Endodermal cell (in vitro differentiated cells): ENCODE measurements at regions not wholly inside any gene's neighbourhood (a gene's known extent, or its start where the extent isn't known, plus 50 kb on each side); places are given as distances from the start of the nearest gene placed in this dataset.

Experiments
- DNase-seq: peaks from one replicate; pipeline ENCODE4 v3.0.0-alpha.2; 2017
- H3K27ac ChIP-seq: 2 replicates; pipeline ENCODE4 v1.5.1; 2013; ENCODE audit warnings: mild to moderate bottlenecking, low read depth, low read length, moderate library complexity
- H3K27me3 ChIP-seq: 2 replicates; pipeline ENCODE4 v1.6.1; 2013; ENCODE audit warnings: mild to moderate bottlenecking, low read length, moderate library complexity; ENCODE audit not compliant: insufficient read depth, control insufficient read depth, poor library complexity, severe bottlenecking
- H3K36me3 ChIP-seq: 2 replicates; pipeline ENCODE4 v1.7.0; 2013; ENCODE audit warnings: mild to moderate bottlenecking, low read length, moderate library complexity; ENCODE audit not compliant: control insufficient read depth, insufficient read depth
- H3K4me1 ChIP-seq: one replicate; pipeline ENCODE4 v1.7.0; 2013; ENCODE audit warnings: low read length; ENCODE audit not compliant: control insufficient read depth, insufficient read depth
- H3K4me3 ChIP-seq: 2 replicates; pipeline ENCODE4 v1.5.1; 2013; ENCODE audit warnings: mild to moderate bottlenecking, low read length, moderate library complexity
- H3K9ac ChIP-seq: 2 replicates; pipeline ENCODE4 v1.6.1; 2013; ENCODE audit warnings: mild to moderate bottlenecking, low read length, moderate library complexity; ENCODE audit not compliant: poor library complexity, severe bottlenecking; ENCODE audit errors: extremely low read depth
- H3K9me3 ChIP-seq: 2 replicates; pipeline ENCODE4 v1.6.1; 2013; ENCODE audit warnings: mild to moderate bottlenecking, low read length, moderate library complexity; ENCODE audit not compliant: control insufficient read depth
- H3K27ac Mint-ChIP-seq: 2 replicates; pipeline ENCODE4 v1.8.0; 2020; ENCODE audit warnings: mixed read lengths
- H3K27me3 Mint-ChIP-seq: 2 replicates; pipeline ENCODE4 v1.8.0; 2021; ENCODE audit warnings: mild to moderate bottlenecking, mixed read lengths; ENCODE audit not compliant: insufficient read depth
- H3K36me3 Mint-ChIP-seq: 2 replicates; pipeline ENCODE4 v1.8.0; 2020; ENCODE audit warnings: low read depth, mixed read lengths
- H3K4me1 Mint-ChIP-seq: 2 replicates; pipeline ENCODE4 v1.8.0; 2020; ENCODE audit warnings: mixed read lengths
- H3K4me3 Mint-ChIP-seq: 2 replicates; pipeline ENCODE4 v1.8.0; 2020; ENCODE audit warnings: mild to moderate bottlenecking, moderate library complexity, mixed read lengths
- H3K9me3 Mint-ChIP-seq: 2 replicates; pipeline ENCODE4 v1.8.0; 2020; ENCODE audit warnings: mild to moderate bottlenecking, mixed read lengths
- WGBS, 2 experiments: methylation state at CpG; one replicate each; pipeline versions ENCODE4 v1.1.5 to v1.1.7; 2013; ENCODE audit warnings: missing lambda C conversion rate in 2 of 2, mixed read lengths in 1 of 2; ENCODE audit not compliant: insufficient coverage in 1 of 2, insufficient read length in 1 of 2; 5-methylcytosine and 5-hydroxymethylcytosine counted together
- TF ChIP-seq, protein P1 (sequence below): fragments of 200-600 bp; sonication (generic); conservative IDR thresholded peaks from 2 replicates; pipeline ENCODE4 v1.5.0; 2021; ENCODE audit warnings: antibody characterized with exemption, mild to moderate bottlenecking

DNA sequence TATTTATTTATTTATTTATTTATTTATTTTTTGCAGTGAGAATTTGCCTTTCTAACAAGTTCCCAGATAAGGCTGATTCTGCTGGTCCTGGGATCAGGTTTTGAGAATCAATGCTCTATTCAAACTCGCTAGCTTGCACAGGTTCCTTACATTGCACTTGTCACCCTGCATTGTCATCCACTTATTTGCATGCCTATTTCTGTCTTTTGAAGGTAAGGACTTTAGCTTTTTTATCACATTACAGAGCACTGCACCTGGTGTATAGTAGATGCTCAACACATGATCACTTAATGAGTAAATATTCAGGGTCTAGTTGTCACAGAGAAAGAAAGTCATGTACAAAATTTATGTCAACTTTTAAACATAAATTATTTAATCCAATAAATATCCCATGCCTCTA is 219.7 kb upstream of the BTG1 start:
- H3K27ac Mint-ChIP-seq, result no peak overlapping the region
- H3K4me1 ChIP-seq, result peaks cover 3% of the 10 kb centered on the region
- peaks cover 13% of the 10 kb centered on the region for H3K4me1 Mint-ChIP-seq
- H3K9me3 ChIP-seq, result no peaks in the 10 kb centered on the region
- H3K4me3 Mint-ChIP-seq, result no peak overlapping the region
- no peaks in the 10 kb centered on the region for H3K36me3 Mint-ChIP-seq
- no peak overlapping the region for H3K27ac ChIP-seq
- WGBS, 2 experiments, result 100% methylated on average over 1 of the region's 1 CpG; no CpG with 5 or more reads in 1 of the 2 experiments
- DNase-seq, result no peak
- TF ChIP-seq, protein P1, sequence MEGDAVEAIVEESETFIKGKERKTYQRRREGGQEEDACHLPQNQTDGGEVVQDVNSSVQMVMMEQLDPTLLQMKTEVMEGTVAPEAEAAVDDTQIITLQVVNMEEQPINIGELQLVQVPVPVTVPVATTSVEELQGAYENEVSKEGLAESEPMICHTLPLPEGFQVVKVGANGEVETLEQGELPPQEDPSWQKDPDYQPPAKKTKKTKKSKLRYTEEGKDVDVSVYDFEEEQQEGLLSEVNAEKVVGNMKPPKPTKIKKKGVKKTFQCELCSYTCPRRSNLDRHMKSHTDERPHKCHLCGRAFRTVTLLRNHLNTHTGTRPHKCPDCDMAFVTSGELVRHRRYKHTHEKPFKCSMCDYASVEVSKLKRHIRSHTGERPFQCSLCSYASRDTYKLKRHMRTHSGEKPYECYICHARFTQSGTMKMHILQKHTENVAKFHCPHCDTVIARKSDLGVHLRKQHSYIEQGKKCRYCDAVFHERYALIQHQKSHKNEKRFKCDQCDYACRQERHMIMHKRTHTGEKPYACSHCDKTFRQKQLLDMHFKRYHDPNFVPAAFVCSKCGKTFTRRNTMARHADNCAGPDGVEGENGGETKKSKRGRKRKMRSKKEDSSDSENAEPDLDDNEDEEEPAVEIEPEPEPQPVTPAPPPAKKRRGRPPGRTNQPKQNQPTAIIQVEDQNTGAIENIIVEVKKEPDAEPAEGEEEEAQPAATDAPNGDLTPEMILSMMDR, result no peak
- H3K27me3 Mint-ChIP-seq, result no peaks in the 10 kb centered on the region
- no peak overlapping the region for H3K4me3 ChIP-seq
- H3K36me3 ChIP-seq, result no peaks in the 10 kb centered on the region
- H3K27me3 ChIP-seq, result no peaks in the 10 kb centered on the region
- H3K9me3 Mint-ChIP-seq, result no peaks in the 10 kb centered on the region
- no peak overlapping the region for H3K9ac ChIP-seq

DNA sequence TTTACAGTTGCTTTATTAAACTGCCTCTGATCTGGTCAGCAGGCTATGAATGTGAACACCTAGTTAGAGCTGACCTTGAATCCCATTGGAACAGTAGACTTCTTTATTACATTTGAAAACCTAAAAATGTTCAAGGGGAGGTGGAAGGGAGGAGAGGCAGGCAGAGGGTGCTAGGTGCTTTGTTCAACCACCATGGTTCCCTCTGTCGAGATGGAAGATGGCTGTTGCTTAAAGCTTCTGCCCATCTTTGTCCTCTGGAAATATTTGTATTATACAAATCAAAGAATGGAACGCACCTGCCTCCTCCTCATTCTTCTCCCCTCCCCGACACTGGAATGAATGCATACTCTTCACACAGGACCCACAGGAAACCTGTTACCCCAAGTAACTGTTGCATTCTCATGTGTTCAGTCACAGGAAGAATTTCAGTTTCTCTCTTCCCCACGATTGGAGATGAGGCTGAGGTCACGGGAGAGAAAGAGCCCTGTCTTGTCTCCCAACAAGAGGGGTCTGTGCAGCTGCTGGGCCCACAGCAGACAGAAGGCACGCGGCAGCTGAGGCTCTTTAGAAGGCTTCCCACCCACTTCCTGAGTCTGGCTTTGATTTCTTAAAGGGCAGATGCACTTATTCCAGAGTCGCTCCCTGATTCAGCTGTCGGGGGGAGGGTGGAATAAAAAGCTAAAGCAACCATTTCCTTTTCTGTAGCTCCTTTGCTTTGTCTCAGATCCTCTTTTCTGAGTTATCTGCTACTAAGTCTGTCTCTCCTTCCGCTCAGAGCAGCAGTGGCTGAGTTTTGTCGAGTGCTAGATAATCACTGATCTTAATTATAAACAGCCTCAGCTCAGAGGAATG is 217.9 kb upstream of the BTG1 start:
- Mint-ChIP-seq H3K4me1 (peaks cover 11% of the 10 kb centered on the region), H3K27ac (no peak overlapping the region), H3K9me3 (no peaks in the 10 kb centered on the region), H3K27me3 (no peaks in the 10 kb centered on the region), H3K36me3 (no peaks in the 10 kb centered on the region), H3K4me3 (no peak overlapping the region)
- Histone ChIP-seq H3K4me1 (peaks cover 3% of the 10 kb centered on the region), H3K9me3 (no peaks in the 10 kb centered on the region), H3K9ac (no peak overlapping the region), H3K4me3 (no peak overlapping the region), H3K27ac (no peak overlapping the region), H3K36me3 (no peaks in the 10 kb centered on the region), H3K27me3 (no peaks in the 10 kb centered on the region)
- TF ChIP-seq, protein P1, result no peak
- no peak for DNase-seq
- WGBS, 2 experiments, result 81 to 93% methylated on average over 5 to 11 of the region's 11 CpGs

DNA sequence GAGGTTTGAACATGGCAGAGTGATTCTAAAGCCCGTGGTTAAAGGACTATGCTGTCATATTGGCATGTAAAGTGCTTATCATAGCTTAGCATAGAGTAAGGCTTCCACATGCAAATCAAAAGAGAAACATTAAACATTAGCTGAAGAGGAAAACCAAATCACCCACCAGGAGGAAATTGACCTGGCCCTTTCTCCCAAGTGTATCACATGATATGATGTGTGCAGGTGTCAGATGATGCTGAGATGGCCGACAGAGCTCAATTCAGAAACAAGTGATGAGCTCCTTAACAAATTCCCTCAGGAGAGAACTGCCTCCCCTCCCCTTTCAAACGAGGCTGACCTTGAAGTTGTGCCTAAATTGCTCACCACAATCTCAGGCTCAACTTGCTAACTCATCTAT is 217.1 kb upstream of the BTG1 start:
- no peaks in the 10 kb centered on the region for H3K27me3 Mint-ChIP-seq
- Histone ChIP-seq H3K4me3 (no peak overlapping the region), H3K27me3 (no peaks in the 10 kb centered on the region), H3K36me3 (no peaks in the 10 kb centered on the region), H3K27ac (no peak overlapping the region), H3K9me3 (no peaks in the 10 kb centered on the region), H3K9ac (no peak overlapping the region), H3K4me1 (peaks cover 3% of the 10 kb centered on the region)
- TF ChIP-seq, protein P1, result no peak
- no peaks in the 10 kb centered on the region for H3K36me3 Mint-ChIP-seq
- H3K9me3 Mint-ChIP-seq, result no peaks in the 10 kb centered on the region
- H3K27ac Mint-ChIP-seq, result no peak overlapping the region
- DNase-seq, result no peak
- no peak overlapping the region for H3K4me3 Mint-ChIP-seq
- 50 to 79% methylated on average over 2 to 3 of the region's 3 CpGs for WGBS, 2 experiments
- H3K4me1 Mint-ChIP-seq, result peaks cover 11% of the 10 kb centered on the region
